Daoy (cell line): ENCODE measurements at regions not wholly inside any gene's neighbourhood (a gene's known extent, or its start where the extent isn't known, plus 50 kb on each side); places are given as distances from the start of the nearest gene placed in this dataset.
A peak's percentile ranks its signal among the peaks of the same experiment; 100 is the strongest.

Experiments used
- DNase-seq: peaks from one replicate; pipeline ENCODE4 v3.0.0-alpha.2; 2015; ENCODE audit warnings: low read depth

GRCh38 chr9:79140751-79141150, 431.0 kb upstream of the TLE4 start:
- DNase-seq: no peak

GRCh38 chr9:79143211-79143610, 428.6 kb upstream of the TLE4 start:
- no peak for DNase-seq

GRCh38 chr9:79145442-79145841, 426.3 kb upstream of the TLE4 start:
- DNase-seq: no peak

- DNase-seq: no peak
Observed at GRCh38 chr9:79149585-79149984, 422.2 kb upstream of the TLE4 start.

- DNase-seq: no peak
Observed at GRCh38 chr9:79151791-79152190, 420.0 kb upstream of the TLE4 start.

GRCh38 chr9:79152306-79152705, 419.5 kb upstream of the TLE4 start:
- no peak for DNase-seq

- DNase-seq: no peak
Observed at GRCh38 chr9:79154806-79155205, 417.0 kb upstream of the TLE4 start.

- no peak for DNase-seq
Observed at GRCh38 chr9:79155308-79155707, 416.5 kb upstream of the TLE4 start.

- DNase-seq: no peak
Observed at GRCh38 chr9:79163544-79163943, 408.2 kb upstream of the TLE4 start.

- DNase-seq: no peak
Observed at GRCh38 chr9:79164406-79164805, 407.4 kb upstream of the TLE4 start.

- no peak for DNase-seq
Observed at GRCh38 chr9:79165020-79165780, 406.6 kb upstream of the TLE4 start.

GRCh38 chr9:79166005-79166404, 405.8 kb upstream of the TLE4 start:
- no peak for DNase-seq

- no peak for DNase-seq
Observed at GRCh38 chr9:79170643-79171042, 401.1 kb upstream of the TLE4 start.

- no peak for DNase-seq
Observed at GRCh38 chr9:79173932-79174331, 397.8 kb upstream of the TLE4 start.

GRCh38 chr9:79176014-79176697, 395.6 kb upstream of the TLE4 start:
- no peak for DNase-seq

GRCh38 chr9:79184831-79185230, 386.9 kb upstream of the TLE4 start:
- DNase-seq: peak; percentile 28

GRCh38 chr9:79185866-79186265, 385.9 kb upstream of the TLE4 start:
- no peak for DNase-seq

GRCh38 chr9:79189511-79189924, 382.2 kb upstream of the TLE4 start:
- DNase-seq: peak; percentile 88

- no peak for DNase-seq
Observed at GRCh38 chr9:79193001-79193400, 378.8 kb upstream of the TLE4 start.

- DNase-seq: no peak
Observed at GRCh38 chr9:79193501-79194223, 378.1 kb upstream of the TLE4 start.

- DNase-seq: no peak
Observed at GRCh38 chr9:79195879-79196278, 375.9 kb upstream of the TLE4 start.

- no peak for DNase-seq
Observed at GRCh38 chr9:79196606-79197005, 375.2 kb upstream of the TLE4 start.

- no peak for DNase-seq
Observed at GRCh38 chr9:79200336-79200735, 371.4 kb upstream of the TLE4 start.
